ENCODE measurements at regions not wholly inside any gene's neighbourhood (a gene's known extent, or its start where the extent isn't known, plus 50 kb on each side); places are given as distances from the start of the nearest gene placed in this dataset.

DNA sequence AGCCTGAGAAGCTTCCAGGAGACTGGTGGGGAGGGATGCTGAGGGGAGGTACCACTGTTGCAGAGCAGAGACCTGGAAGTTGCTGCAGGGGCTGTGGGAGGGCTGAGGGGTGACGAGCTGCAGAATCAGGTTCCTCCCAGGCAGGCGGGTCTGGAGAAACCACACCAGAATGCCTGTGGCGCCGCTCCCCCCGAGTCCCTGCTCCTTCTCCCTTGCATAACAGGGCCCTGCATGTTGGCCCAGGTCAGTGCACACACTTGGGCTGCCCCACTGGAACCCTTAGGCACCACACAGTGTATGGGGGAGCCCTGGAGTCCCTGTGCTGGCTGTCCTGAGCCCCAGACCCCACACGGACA lies 60.4 kb downstream of the ARL4C start:
- TF ChIP-seq, protein P1, sequence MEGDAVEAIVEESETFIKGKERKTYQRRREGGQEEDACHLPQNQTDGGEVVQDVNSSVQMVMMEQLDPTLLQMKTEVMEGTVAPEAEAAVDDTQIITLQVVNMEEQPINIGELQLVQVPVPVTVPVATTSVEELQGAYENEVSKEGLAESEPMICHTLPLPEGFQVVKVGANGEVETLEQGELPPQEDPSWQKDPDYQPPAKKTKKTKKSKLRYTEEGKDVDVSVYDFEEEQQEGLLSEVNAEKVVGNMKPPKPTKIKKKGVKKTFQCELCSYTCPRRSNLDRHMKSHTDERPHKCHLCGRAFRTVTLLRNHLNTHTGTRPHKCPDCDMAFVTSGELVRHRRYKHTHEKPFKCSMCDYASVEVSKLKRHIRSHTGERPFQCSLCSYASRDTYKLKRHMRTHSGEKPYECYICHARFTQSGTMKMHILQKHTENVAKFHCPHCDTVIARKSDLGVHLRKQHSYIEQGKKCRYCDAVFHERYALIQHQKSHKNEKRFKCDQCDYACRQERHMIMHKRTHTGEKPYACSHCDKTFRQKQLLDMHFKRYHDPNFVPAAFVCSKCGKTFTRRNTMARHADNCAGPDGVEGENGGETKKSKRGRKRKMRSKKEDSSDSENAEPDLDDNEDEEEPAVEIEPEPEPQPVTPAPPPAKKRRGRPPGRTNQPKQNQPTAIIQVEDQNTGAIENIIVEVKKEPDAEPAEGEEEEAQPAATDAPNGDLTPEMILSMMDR (IDR thresholded peaks at IDR 0.05; ENCODE audit: low read depth, low read length, poor library complexity, severe bottlenecking): no peak
- TF ChIP-seq EZH2phosphoT487 (IDR thresholded peaks at IDR 0.05; ENCODE audit: borderline replicate concordance, low read length): no peak
